ENCODE measurements at regions not wholly inside any gene's neighbourhood (a gene's known extent, or its start where the extent isn't known, plus 50 kb on each side); places are given as distances from the start of the nearest gene placed in this dataset.

GRCh38 chr12:77130193-77130592 is 64.8 kb upstream of the E2F7 start:
- no peak for DNase-seq
- intact Hi-C loops (cut with DNase I): no loop called here

- intact Hi-C loops (cut with DNase I): no loop called here
- no peak for DNase-seq
Observed at GRCh38 chr12:77124767-77125166, 59.4 kb upstream of the E2F7 start.

- intact Hi-C loops (cut with DNase I): no loop called here
- DNase-seq: no peak
Observed at GRCh38 chr12:77122661-77123060, 57.3 kb upstream of the E2F7 start.

GRCh38 chr12:77122236-77122635 is 56.9 kb upstream of the E2F7 start:
- intact Hi-C loops (cut with DNase I): no loop called here
- no peak for DNase-seq

GRCh38 chr12:77120156-77121085 is 55.1 kb upstream of the E2F7 start:
- intact Hi-C loops (cut with DNase I): no loop called here
- DNase-seq: no peak

GRCh38 chr12:77118696-77119095 is 53.3 kb upstream of the E2F7 start:
- intact Hi-C loops (cut with DNase I): no loop called here
- DNase-seq: no peak

- intact Hi-C loops (cut with DNase I): no loop called here
- DNase-seq: no peak
Observed at GRCh38 chr12:77116277-77116676, 50.9 kb upstream of the E2F7 start.

GRCh38 chr12:77115471-77115870 is 50.1 kb upstream of the E2F7 start:
- no peak for DNase-seq
- intact Hi-C loops (cut with DNase I): no loop called here

All from head of caudate nucleus (tissue), 42 donors.